NCI-H82 (cell line): ENCODE measurements at regions not wholly inside any gene's neighbourhood (a gene's known extent, or its start where the extent isn't known, plus 50 kb on each side); places are given as distances from the start of the nearest gene placed in this dataset.
"Not testable (repeated sequence)": the region's sequence is repeated elsewhere in the genome, so short reads cannot be mapped to it uniquely, and the experiment has no call there.

Experiments used
- DNase-seq: peaks from one replicate; lab custom pipeline; 2025; lab: John Stamatoyannopoulos, UW

GRCh38 chr16:62903961-62904502 lies 867.8 kb upstream of the CDH8 start:
- DNase-seq, result peak; percentile 6

- DNase-seq, result no peak
Measured at GRCh38 chr16:62899737-62900136, 863.5 kb upstream of the CDH8 start.

GRCh38 chr16:62889097-62889496 lies 852.9 kb upstream of the CDH8 start:
- no peak for DNase-seq

- no peak for DNase-seq
Measured at GRCh38 chr16:62883509-62883908, 847.3 kb upstream of the CDH8 start.

- no peak for DNase-seq
Measured at GRCh38 chr16:62882552-62883221, 846.4 kb upstream of the CDH8 start.

- DNase-seq, result no peak
Measured at GRCh38 chr16:62876133-62876532, 839.9 kb upstream of the CDH8 start.

GRCh38 chr16:62872339-62872738 lies 836.1 kb upstream of the CDH8 start:
- DNase-seq, result peak; percentile 89

- no peak for DNase-seq
Measured at GRCh38 chr16:62870554-62870953, 834.3 kb upstream of the CDH8 start.

GRCh38 chr16:62869837-62870236 lies 833.6 kb upstream of the CDH8 start:
- DNase-seq, result no peak

- no peak for DNase-seq
Measured at GRCh38 chr16:62863139-62863538, 826.9 kb upstream of the CDH8 start.

- no peak for DNase-seq
Measured at GRCh38 chr16:62853887-62854286, 817.6 kb upstream of the CDH8 start.

- DNase-seq, result no peak
Measured at GRCh38 chr16:62846399-62847057, 810.3 kb upstream of the CDH8 start.

- peak; percentile 4 for DNase-seq
Measured at GRCh38 chr16:62832214-62832613, 796.0 kb upstream of the CDH8 start.

- DNase-seq, result no peak
Measured at GRCh38 chr16:62831235-62831850, 795.1 kb upstream of the CDH8 start.

- no peak for DNase-seq
Measured at GRCh38 chr16:62829607-62830006, 793.4 kb upstream of the CDH8 start.

- DNase-seq, result no peak
Measured at GRCh38 chr16:62829084-62829483, 792.8 kb upstream of the CDH8 start.

GRCh38 chr16:62821824-62822223 lies 785.6 kb upstream of the CDH8 start:
- no peak for DNase-seq

GRCh38 chr16:62816971-62817519 lies 780.8 kb upstream of the CDH8 start:
- DNase-seq, result no peak

GRCh38 chr16:62814891-62815290 lies 778.7 kb upstream of the CDH8 start:
- no peak for DNase-seq

- no peak for DNase-seq
Measured at GRCh38 chr16:62805221-62805857, 769.1 kb upstream of the CDH8 start.

GRCh38 chr16:62794724-62795123 lies 758.5 kb upstream of the CDH8 start:
- no peak for DNase-seq

GRCh38 chr16:62780081-62780480 lies 743.8 kb upstream of the CDH8 start:
- not testable (repeated sequence) for DNase-seq
